GM21529 (cell line): ENCODE measurements at regions not wholly inside any gene's neighbourhood (a gene's known extent, or its start where the extent isn't known, plus 50 kb on each side); places are given as distances from the start of the nearest gene placed in this dataset.

Source experiments
- ATAC-seq: cut with Tn5 transposase; IDR thresholded peaks from one replicate; pipeline ENCODE4 v1.9.1; 2021; ENCODE audit not compliant: unreplicated experiment

- no peak for ATAC-seq
These were observed 882.0 kb downstream of the LTN1 start for GRCh38 chr21:28110716-28111115.

- no peak for ATAC-seq
These were observed 882.6 kb downstream of the LTN1 start for GRCh38 chr21:28110074-28110473.

DNA sequence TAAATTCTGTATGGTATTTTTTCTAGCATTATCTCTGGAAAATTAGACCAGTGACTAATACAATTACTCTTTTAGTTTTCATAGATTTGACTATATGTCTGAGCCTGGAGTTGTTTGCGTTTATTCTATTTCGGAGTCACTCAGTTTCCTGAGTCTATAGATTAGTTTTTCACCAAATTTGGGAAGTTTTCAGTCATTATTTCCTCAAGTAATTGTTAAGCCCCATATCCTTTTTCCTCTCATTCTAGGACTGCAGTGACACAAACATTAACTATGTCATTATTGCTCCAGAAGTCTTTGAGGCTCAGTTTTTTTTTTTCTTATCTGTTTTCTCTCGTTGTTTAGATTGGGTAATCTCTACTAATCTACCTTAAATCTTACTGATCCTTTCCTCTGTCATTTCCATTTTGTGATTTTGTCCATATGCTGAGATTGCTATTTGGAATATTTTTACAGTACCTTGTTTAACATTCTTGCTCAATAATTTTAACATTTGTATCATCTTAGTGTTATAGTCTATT is 886.2 kb downstream of the LTN1 start:
- ATAC-seq = no peak

DNA sequence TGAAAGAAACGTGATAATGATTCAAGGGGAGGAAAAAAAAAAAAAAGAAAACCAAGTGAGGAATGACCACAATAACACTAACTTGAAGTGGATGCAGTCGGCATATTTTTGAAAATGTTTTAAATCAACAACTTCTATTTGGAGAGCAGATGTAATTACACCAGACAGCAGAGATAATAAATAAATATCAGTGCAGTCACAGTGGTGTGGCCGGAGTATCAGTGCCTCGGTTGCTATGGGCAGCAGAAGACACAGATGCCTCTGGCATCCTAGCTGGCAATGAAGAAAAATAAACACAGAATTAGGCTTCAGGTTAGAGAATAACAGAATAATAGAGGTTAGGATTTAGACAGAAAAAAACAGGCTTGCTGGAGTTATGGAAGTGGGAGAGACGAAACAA is 888.3 kb downstream of the LTN1 start:
- ATAC-seq = no peak

DNA sequence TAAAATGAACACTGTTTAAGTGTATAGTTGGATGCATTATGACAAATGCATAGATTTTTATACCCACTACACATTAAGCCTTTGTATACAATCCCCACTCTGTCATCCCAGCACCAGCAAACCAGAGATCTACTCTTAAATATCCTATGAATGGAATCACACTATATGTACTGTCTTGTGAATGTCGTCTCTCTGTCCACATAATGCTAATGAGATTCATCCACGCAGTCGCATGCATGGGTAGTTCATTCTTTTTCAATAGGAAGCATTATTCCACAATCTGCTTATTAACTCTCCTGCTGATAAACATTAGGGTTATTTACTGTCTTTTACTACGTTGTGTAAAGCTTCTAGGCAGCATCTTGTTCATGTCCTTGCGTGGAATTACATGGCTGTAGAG is 892.3 kb downstream of the LTN1 start:
- ATAC-seq = no peak

- no peak for ATAC-seq
These were observed 893.5 kb downstream of the LTN1 start for GRCh38 chr21:28099001-28099705.

- ATAC-seq = no peak
These were observed 901.2 kb downstream of the LTN1 start for GRCh38 chr21:28091466-28091865.

DNA sequence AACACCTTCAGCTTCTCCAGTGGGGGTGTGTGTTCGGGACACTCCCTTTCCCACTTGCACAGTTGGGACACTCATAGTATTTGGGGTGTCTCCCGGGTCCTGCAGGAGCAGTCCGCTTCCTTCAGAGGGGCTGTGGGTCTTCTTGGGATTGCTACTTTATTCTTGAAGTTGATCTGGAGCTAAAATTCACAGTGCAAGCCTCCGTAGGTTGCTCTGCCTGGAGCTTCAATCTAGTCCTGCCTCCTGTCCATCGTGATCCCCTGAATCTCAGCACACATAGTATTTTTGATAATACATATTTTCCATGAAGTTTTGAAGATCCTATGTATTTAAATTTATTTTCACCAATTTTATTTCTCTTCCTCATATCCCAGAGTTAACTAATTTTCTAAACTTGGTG is 902.1 kb downstream of the LTN1 start:
- no peak for ATAC-seq

GRCh38 chr21:28089599-28090441 is 902.9 kb downstream of the LTN1 start:
- ATAC-seq = no peak

DNA sequence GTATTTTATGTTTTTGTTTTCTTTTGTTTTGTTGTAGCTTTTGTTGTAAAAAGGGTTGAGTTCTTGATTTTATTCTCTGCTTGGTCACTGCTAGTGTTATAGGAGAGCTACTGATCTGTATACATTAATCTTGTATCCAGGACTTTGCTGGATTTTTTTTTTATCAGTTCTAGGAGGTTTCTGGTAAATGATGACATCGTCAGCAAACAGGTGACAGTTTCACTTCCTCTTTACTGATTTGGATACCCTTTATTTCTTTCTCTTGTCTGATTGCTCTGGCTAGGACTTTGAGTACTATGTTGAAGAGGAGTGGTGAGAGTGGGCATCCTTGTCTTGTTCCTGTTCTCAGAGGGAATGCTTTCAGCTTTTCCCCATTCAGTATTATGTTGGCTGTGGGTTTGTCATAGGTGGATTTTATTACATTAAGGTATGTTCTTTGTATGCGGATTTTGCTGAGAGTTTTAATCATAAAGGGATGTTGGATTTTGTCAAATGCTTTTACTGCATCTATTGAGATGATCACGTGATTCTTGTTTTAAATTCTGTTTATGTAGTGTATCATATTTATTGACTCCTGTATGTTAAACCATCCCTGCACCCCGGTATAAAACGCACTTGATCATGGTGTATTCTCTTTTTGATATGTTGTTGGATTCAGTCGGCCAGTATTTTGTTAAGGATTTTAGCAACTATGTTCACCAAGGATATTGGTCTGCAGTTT is 905.7 kb downstream of the LTN1 start:
- no peak for ATAC-seq

DNA sequence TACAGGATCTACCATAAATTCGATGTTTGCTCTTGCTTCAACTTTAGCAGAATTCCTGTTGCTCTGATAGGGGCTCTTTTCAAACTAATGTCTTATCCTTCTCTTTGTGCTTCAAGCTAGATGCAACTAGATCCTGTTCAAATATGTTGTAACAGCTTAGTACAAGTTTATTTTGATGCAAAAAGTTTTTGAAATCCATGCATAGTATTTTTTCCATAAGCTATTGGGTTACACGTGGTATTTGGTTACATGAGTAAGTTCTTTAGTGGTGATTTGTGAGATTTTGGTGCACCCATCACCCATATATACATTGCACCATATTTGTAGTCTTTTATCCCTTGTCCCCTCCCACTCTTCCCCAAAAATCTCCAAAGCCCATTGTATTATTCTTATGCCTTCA is 907.7 kb downstream of the LTN1 start:
- no peak for ATAC-seq

DNA sequence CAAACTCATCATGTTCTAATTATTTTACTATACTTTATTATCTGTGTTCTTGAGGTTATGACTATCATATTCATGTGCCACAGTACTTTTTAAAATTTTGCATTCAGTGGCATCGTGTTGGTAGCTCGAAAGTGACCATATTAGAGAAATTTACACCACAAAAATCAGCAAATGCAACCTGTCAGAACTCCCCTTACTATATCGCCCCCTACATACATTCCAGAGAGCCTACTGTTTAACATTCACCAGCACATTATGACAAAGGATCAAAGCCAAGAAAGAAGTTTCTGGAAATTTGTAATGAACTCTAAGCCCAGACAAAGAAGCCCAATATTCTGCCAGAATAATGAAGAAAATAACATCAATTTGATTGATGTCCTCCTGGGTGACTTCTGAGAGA is 909.3 kb downstream of the LTN1 start:
- ATAC-seq = no peak

GRCh38 chr21:28078126-28078525 is 914.6 kb downstream of the LTN1 start:
- ATAC-seq = no peak

DNA sequence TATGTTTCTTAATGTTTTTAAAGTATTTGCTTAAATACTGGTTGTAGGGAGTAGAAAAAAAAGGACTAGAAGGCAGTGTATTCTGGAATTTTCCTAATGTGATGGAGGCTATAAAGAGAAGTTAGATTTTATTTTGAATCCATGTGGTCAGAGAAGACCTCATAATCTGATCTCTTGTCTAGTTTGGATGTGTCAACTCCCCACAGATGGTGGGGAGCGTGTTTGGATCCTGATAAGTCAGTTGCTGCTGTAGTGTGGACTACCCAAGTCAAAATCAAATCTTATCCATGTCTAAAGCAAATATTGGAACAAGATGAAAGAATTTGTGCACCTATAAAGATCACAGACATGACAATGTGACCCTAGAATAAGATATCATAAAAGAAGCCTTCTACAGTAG is 918.0 kb downstream of the LTN1 start:
- ATAC-seq = no peak

- ATAC-seq = no peak
These were observed 920.1 kb downstream of the LTN1 start for GRCh38 chr21:28072601-28073000.

DNA sequence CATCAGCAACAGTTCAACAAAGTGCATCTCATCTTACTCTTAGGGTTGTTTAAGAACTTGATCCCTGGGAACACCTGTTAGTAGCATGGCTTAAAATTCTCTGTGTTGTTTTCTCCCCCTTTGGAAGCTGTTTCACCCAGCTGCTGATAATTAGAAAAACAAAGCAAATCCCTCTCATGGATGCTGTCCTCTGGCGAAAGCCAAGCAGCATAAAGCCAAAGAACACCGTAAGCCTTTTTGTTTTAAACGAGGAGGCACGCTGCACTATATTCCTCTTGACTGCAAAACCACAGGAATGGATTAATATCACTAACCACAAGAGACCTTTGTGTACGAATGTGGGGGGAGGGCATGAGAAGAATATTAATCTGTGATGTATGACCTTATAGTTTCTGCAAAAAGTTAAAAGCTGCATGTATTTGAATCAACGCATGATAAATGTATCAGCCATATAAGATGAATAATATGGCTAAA is 923.2 kb downstream of the LTN1 start:
- ATAC-seq = no peak

DNA sequence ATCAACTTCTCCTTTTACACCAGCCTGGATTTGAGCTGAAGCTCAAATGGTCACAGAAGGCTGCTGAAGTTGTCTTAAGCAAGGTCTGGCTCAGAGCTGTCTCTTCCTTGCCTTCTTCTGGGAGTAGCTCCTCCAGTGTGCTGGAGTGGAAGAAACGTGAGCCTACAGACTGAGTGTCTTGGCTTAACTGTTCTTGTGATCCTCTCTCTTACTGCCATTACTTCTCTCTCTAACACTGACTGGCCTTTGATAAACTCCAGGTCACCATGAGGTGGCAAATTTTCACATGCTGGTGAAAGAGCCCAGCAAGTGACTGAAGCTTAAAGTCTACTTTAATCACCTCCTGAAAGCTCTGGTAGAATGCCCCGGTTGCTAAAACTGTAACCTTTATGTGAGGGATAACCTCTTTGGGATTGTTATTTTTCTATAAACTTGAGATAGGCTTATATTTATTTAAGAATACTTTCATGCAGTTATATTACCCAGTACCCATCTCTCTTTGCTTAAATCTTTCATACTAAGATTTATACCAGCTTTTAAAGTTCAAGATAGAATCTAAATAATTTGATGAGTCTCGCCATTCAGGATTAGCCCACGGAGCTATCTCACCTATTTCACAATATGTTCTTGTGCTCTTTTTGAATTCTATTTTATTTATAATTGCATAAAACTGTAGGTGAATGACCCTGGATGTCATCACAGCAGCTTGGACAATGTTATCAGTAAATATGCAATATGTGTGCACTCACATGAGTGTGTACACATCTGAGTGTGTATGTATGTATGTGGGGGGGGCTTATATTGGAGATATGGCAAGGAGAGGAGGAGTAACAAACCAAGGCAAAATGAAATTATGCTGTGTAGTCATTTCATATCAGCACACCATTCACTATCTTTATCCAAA is 924.0 kb downstream of the LTN1 start:
- no peak for ATAC-seq

GRCh38 chr21:28066596-28067387 is 925.9 kb downstream of the LTN1 start:
- ATAC-seq = no peak

DNA sequence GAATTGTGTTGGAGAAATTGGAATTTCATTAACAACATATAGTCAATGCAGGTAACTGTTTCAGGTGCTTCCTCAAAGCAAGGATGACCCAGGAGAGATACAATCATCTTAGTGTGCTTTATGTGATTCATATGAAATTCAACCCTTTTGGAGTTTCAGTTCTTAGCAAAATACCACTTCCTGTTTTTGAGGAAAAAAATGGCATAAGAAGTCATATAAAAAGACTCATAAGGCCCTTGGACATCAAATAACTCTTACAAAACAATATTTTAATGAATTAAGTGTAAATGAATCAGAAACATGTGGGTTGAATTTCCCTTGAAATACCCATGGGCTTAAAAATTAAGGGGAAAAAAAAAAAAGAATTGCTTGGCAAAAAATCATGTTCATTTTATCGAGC is 926.6 kb downstream of the LTN1 start:
- ATAC-seq = no peak
